SH-SY5Y (cell line): ENCODE measurements at regions not wholly inside any gene's neighbourhood (a gene's known extent, or its start where the extent isn't known, plus 50 kb on each side); places are given as distances from the start of the nearest gene placed in this dataset.

Experiments
- GATA2 ChIP-seq: IDR thresholded peaks from 2 replicates; pipeline ENCODE4 v1.6.1; 2011; ENCODE audit warnings: mild to moderate bottlenecking, low read depth, low read length
- GATA3 ChIP-seq: IDR thresholded peaks from 2 replicates; pipeline ENCODE4 v1.6.1; 2011; ENCODE audit warnings: low read depth, mild to moderate bottlenecking, low read length, moderate library complexity

- no peak for TF ChIP-seq GATA2
- no peak for TF ChIP-seq GATA3
These were observed 801.9 kb downstream of the BRINP3 start for GRCh38 chr1:189675712-189676244.
